Glutamatergic neuron (in vitro differentiated cells): ENCODE measurements at regions not wholly inside any gene's neighbourhood (a gene's known extent, or its start where the extent isn't known, plus 50 kb on each side); places are given as distances from the start of the nearest gene placed in this dataset.

Experiments
- DNase-seq: peaks from one replicate; pipeline ENCODE4 v3.0.0; 2022
- H3K27ac Mint-ChIP-seq: one replicate; pipeline ENCODE4 v1.8.0; 2020; ENCODE audit warnings: mild to moderate bottlenecking, mixed read lengths, inconsistent platforms; ENCODE audit not compliant: unreplicated experiment
- H3K27me3 Mint-ChIP-seq: one replicate; pipeline ENCODE4 v1.8.0; 2020; ENCODE audit warnings: mild to moderate bottlenecking, moderate library complexity, mixed read lengths, inconsistent platforms; ENCODE audit not compliant: unreplicated experiment
- H3K36me3 Mint-ChIP-seq: one replicate; pipeline ENCODE4 v1.8.0; 2020; ENCODE audit warnings: mild to moderate bottlenecking, mixed read lengths, inconsistent platforms; ENCODE audit not compliant: unreplicated experiment
- H3K4me1 Mint-ChIP-seq: one replicate; pipeline ENCODE4 v1.8.0; 2020; ENCODE audit warnings: mild to moderate bottlenecking, low read depth, mixed read lengths, inconsistent platforms; ENCODE audit not compliant: unreplicated experiment
- H3K4me3 Mint-ChIP-seq: one replicate; pipeline ENCODE4 v1.8.0; 2020; ENCODE audit warnings: mild to moderate bottlenecking, mixed read lengths, inconsistent platforms; ENCODE audit not compliant: unreplicated experiment
- H3K9me3 Mint-ChIP-seq: one replicate; pipeline ENCODE4 v1.8.0; 2020; ENCODE audit warnings: mild to moderate bottlenecking, moderate library complexity, mixed read lengths, inconsistent platforms; ENCODE audit not compliant: unreplicated experiment
- TF ChIP-seq, protein P1 (sequence below): fragments of 200-600 bp; sonication (generic); IDR thresholded peaks from one replicate; pipeline ENCODE4 v1.5.0; 2021; ENCODE audit not compliant: partially characterized antibody, unreplicated experiment

DNA sequence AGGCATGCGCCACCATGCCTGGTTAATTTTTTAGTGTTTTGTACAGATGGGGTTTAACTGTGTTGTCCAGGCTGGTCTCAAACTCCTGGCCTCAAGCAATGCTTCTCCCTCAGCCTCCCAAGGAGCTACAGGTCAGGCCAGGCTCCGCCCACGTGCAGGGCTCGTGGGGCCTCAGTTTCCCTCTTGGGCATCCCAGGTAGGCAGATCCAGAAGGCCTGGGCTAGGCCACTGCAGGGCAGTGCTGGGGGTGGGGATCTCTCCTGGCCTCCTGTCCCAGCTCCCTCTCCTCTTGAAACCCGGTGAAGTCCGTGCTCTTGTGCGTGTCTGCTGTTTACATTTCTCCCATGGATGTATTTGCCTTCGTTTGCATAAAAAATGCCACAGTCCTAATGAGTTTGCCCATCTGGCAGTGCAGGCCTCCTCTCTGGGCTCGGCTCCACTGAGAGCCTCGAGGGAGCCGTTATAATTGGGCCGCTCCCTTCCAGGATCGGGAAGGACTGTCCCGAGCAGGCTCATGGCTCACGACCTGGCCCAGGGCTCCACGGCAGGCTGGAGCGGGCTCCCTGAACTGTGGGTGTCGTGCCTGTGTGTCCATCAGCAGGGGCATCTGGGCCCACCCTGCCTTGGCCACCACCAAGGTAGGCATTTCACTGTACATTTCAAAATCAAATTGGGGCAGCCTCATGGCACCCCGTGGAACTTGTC is 52.6 kb upstream of the RUFY1 start:
- peak; percentile 33 for DNase-seq
- H3K27ac Mint-ChIP-seq, result peak overlapping the region; percentile 34
- peaks cover 9% of the 10 kb centered on the region for H3K9me3 Mint-ChIP-seq
- TF ChIP-seq, protein P1, sequence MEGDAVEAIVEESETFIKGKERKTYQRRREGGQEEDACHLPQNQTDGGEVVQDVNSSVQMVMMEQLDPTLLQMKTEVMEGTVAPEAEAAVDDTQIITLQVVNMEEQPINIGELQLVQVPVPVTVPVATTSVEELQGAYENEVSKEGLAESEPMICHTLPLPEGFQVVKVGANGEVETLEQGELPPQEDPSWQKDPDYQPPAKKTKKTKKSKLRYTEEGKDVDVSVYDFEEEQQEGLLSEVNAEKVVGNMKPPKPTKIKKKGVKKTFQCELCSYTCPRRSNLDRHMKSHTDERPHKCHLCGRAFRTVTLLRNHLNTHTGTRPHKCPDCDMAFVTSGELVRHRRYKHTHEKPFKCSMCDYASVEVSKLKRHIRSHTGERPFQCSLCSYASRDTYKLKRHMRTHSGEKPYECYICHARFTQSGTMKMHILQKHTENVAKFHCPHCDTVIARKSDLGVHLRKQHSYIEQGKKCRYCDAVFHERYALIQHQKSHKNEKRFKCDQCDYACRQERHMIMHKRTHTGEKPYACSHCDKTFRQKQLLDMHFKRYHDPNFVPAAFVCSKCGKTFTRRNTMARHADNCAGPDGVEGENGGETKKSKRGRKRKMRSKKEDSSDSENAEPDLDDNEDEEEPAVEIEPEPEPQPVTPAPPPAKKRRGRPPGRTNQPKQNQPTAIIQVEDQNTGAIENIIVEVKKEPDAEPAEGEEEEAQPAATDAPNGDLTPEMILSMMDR, result no peak
- H3K27me3 Mint-ChIP-seq, result peaks cover 7% of the 10 kb centered on the region
- peaks cover 26% of the 10 kb centered on the region for H3K4me1 Mint-ChIP-seq
- H3K36me3 Mint-ChIP-seq, result no peaks in the 10 kb centered on the region
- no peak overlapping the region for H3K4me3 Mint-ChIP-seq

DNA sequence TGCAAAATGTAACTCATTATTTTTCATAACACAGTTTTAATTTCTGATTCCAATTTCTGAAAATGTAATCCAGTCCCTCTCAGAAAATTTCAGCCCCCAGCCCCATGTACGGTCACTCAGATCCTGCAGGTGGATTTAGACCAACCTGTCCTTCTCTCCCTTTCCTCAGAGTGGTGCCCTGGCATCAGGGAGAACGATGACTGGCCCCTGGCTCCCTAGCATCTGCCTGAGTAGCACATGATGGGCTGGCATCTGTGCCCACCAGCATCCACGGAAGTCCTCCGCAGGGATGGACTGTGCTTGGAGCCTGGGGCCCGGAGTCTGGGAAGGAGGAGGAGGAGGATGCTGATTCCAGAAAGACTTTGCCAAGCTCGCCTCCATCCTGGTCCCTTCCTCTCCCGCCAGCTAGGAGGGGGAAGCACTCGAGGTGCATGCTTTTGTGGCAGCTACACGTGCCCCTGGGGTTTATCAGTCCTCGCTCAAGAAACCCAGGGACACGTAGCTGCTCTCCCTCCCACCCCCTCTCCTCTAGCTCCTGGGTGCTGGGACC is 54.4 kb upstream of the RUFY1 start:
- DNase-seq, result no peak
- H3K4me1 Mint-ChIP-seq, result peaks cover 26% of the 10 kb centered on the region
- peaks cover 7% of the 10 kb centered on the region for H3K27me3 Mint-ChIP-seq
- H3K36me3 Mint-ChIP-seq, result no peaks in the 10 kb centered on the region
- TF ChIP-seq, protein P1, result no peak
- no peak overlapping the region for H3K4me3 Mint-ChIP-seq
- no peak overlapping the region for H3K27ac Mint-ChIP-seq
- peaks cover 12% of the 10 kb centered on the region for H3K9me3 Mint-ChIP-seq

DNA sequence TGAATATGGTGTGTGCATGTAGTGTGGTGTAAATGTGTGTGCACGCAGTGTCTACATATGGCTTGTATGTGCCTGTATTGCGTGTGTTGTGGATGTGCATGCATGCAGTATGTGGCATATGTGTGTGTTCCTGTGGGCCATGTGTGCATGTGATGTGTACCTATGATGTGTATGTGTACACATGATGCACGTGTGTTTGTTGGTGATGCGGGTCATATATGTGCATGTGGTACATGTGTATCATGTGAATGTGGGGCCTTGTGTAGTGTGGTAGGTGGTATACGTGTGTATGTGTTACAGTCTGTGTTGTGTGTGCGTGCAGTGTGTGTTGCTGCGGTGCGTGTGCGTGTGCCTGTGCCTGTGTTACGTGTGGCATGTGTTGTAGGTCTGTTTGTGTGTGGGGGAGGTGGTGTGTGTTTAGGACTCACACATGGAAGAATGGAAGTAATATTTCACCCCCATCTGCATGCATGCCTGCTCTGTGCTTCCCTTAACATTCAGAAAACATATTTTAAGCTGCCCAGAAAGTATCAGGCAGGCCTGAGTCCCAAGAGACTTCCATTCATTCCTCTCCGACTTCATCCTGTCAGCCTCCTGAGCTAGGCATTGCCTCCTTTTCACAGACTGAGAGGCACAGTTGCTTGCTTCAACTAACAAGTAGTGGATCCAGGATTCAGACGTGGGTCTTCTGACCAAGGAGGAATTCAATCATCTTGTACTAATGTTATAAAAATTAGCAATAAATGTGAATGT is 55.4 kb upstream of the RUFY1 start:
- Mint-ChIP-seq H3K36me3 (peaks cover 4% of the 10 kb centered on the region), H3K27ac (no peak overlapping the region), H3K4me3 (peak overlapping the region; percentile 9), H3K9me3 (peaks cover 10% of the 10 kb centered on the region), H3K27me3 (peaks cover 7% of the 10 kb centered on the region), H3K4me1 (peaks cover 26% of the 10 kb centered on the region)
- DNase-seq, result no peak
- TF ChIP-seq, protein P1, result no peak

DNA sequence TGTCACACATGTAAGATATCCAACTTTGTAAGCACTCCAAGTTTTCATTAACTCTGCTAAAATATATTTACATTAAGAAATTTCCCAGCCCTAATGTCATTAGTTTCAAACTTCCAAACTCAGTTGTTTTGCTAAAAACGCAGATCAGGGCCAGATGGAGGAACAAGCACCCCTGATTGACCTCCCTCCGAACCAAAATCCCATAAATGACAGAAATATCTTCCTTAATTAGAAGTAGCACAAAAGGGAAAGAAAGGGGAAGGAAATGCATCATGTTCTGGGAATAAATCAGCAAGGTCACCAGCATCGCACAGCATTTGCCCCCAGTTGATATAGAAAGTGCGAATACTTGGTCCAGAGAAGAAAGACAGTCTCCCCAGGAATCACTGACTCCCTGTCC is 61.4 kb upstream of the RUFY1 start:
- DNase-seq, result no peak
- H3K36me3 Mint-ChIP-seq, result peaks cover 6% of the 10 kb centered on the region

More for the DNA sequence above, 61.4 kb upstream of the RUFY1 start:
- Mint-ChIP-seq H3K27me3 (no peaks in the 10 kb centered on the region), H3K27ac (no peak overlapping the region), H3K4me1 (peaks cover 2% of the 10 kb centered on the region), H3K4me3 (no peak overlapping the region), H3K9me3 (peaks cover 6% of the 10 kb centered on the region)
- TF ChIP-seq, protein P1, result no peak
